HG03097 (cell line): ENCODE measurements at regions not wholly inside any gene's neighbourhood (a gene's known extent, or its start where the extent isn't known, plus 50 kb on each side); places are given as distances from the start of the nearest gene placed in this dataset.
"Not testable (repeated sequence)": the region's sequence is repeated elsewhere in the genome, so short reads cannot be mapped to it uniquely, and the experiment has no call there.

Source experiments
- ATAC-seq: cut with Tn5 transposase; IDR thresholded peaks from one replicate; pipeline ENCODE4 v1.9.1; 2021; ENCODE audit not compliant: unreplicated experiment, low FRiP score

DNA sequence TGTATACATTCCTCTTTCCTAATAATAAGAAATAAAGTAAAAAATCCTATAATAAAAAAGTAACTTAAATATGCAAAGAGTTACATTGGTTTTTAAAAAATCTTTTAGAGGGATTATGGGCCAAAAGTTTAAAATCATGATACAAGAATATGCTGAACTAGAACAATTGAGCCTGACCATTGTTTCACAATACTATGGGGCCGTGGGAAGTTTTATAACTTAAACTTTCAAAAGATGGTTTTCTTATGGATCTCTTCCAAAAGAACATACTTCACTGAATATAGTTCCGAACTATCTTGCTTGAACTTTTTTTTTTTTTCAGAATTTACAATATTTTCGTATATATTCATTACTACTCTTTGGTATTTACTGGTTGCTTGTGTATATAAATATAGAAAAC lies 97.6 kb downstream of the NFKBIZ start:
- no peak for ATAC-seq

- ATAC-seq = peak; percentile 82
Observed at GRCh38 chr3:101950510-101950909, 101.2 kb downstream of the NFKBIZ start.

- ATAC-seq = peak; percentile 19
Observed at GRCh38 chr3:101950985-101951733, 101.8 kb downstream of the NFKBIZ start.

GRCh38 chr3:101954361-101954760 lies 105.0 kb downstream of the NFKBIZ start:
- no peak for ATAC-seq

- ATAC-seq = no peak
Observed at GRCh38 chr3:101954936-101955335, 105.6 kb downstream of the NFKBIZ start.

- no peak for ATAC-seq
Observed at GRCh38 chr3:101962055-101962454, 112.7 kb downstream of the NFKBIZ start.

GRCh38 chr3:101963902-101964362 lies 114.6 kb downstream of the NFKBIZ start:
- ATAC-seq = no peak

GRCh38 chr3:101964861-101965260 lies 115.5 kb downstream of the NFKBIZ start:
- ATAC-seq = no peak

DNA sequence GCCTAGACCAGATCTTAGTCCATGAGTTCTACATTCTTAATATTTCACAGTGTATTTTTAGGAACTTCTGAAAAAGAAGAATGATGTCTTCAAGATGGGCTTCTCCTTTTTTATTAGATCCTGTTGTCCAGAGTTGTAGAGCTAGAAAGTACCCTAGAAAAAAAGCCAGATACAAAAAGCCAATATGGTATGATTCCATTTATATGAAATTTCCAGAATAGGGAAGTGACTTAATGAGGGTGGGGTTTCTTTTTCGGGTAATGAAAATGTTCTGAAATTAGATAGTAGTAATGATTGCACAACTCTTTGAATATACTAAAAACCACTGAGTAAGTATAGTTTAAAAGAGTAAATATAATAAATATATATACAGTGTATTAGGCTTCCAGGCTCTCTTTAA lies 116.9 kb downstream of the NFKBIZ start:
- no peak for ATAC-seq

DNA sequence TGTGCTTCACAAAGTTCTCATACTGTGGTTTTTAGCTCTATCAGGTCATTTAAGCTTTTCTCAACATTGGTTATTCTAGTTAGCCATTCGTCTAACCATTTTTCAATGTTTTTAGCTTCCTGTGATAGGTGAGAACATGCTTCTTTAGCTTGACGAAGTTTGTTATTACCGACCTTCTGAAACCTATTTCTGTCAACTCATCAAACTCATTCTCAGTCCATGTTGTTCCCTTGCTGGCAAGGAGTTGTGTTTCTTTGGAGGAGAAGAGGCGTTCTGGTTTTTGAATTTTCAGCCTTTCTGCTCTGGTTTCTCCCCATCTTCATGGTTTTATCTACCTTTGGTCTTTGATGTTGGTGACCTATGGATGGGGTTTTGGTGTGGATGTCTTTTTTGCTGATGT lies 120.9 kb downstream of the NFKBIZ start:
- no peak for ATAC-seq

- ATAC-seq = no peak
Observed at GRCh38 chr3:101970905-101971304, 121.6 kb downstream of the NFKBIZ start.

GRCh38 chr3:101972430-101973162 lies 123.3 kb downstream of the NFKBIZ start:
- ATAC-seq = no peak

DNA sequence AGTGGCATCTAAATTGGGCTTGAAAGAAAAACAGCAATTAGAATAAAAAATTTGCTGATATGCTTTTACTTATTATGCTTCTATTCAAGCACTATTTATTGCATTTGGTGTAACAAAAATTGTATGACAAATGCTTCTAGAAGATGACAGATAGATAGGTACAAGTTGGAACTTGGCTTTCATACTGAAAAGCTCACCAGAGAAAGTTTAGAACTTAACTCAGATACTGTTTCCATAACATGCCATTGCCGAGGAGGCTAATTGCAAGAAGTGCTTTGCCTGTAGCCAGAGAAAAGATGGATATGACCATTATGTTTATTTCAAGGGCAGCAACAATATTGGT lies 123.8 kb downstream of the NFKBIZ start:
- ATAC-seq = no peak

GRCh38 chr3:101975415-101975814 lies 126.1 kb downstream of the NFKBIZ start:
- ATAC-seq = not testable (repeated sequence)

DNA sequence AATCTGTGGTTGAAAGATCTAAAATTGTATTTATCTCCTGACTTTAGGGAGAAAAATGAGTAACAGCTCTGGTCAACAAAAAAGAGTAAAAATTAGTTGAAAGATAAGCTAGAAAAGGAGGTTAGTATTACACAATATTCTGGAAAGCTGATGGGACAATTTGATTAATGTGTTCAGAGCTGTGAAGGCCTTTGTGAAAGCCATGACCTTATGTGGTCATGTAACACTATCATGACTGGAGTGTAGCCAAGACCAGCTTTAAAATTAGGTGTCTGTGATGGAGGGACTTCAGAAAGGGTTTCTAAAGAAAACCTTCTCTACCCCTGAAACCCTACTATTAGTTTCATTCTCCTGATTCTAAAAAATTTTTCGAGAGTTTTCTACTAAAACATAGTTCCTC lies 127.2 kb downstream of the NFKBIZ start:
- ATAC-seq = peak; percentile 89

DNA sequence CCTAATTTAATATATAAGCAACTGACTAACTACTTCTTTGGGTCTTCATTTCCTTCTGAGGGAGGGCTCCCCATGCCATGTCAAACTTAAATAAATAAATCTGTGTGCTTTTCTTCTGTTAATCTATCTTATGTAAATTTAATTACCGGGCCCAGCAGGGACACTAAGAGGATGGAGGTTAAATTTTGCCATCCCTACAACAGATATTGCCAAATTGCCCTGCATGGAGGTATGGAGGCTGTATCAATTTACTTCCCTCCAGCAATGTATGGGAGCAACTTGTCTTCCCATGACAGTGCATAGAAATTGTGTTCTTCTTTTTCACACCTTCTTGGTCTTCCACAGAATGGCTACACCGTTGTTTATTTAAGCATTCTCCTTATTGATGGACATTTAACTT lies 129.0 kb downstream of the NFKBIZ start:
- ATAC-seq = no peak

DNA sequence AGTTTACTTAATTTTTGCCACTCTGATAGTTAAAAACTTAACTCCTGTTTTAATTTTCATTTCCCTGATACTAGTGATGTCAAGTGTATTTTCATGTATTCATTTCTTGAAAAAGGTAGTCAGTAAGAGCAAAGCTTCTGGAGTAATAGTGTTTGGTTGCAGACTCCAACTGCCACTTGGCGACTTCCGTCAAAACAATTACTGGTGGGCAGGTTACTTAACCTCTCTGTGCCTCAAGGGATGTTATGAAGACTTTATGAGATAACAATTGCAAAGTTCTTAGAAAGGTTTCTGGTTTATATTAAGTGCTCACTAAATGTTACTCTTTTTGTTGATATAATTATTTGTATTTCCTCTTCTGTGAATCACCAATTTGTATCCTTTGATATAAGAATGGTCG lies 129.7 kb downstream of the NFKBIZ start:
- no peak for ATAC-seq

DNA sequence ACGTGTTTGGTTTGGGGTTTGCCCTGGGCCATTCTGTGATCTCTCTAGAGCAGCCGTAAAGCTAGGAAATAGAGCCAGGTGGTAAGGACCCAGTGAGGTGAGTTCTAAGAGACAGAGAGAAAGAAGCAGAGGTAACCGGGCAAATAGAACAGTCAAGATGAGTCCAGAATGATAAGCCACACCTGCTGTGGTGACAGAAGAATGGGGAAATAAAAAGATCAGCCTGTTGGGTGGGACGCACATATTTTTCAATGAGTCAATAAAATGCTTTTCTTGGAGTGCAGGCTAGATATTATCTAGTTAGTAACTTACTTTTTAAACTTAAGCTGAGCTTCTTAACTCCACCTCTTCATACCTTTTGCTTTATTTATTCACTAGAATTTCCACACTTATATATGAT lies 135.0 kb downstream of the NFKBIZ start:
- ATAC-seq = no peak

DNA sequence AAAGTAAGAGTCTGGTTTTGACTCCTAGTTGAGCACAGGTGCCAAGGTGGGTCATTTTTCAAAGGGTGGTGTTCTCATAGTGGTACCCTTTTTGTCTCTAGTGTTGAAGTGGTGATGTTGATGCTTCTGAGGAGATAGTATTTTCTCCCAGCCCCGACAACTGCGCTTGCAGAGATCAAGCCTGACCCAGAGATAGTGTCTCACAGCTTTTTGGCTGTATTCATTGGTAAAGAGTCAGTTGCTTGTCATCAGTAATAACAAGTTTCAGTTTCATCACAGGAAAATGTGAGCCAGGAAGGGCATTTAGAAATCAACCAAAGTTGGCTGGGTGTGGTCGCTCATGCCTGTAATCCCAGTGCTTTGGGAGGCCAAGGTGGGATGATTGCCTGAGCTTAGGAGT lies 139.3 kb downstream of the NFKBIZ start:
- ATAC-seq = no peak

GRCh38 chr3:101989578-101990200 lies 140.4 kb downstream of the NFKBIZ start:
- no peak for ATAC-seq

GRCh38 chr3:101992863-101993262 lies 143.5 kb downstream of the NFKBIZ start:
- no peak for ATAC-seq

- no peak for ATAC-seq
Observed at GRCh38 chr3:101994386-101994785, 145.1 kb downstream of the NFKBIZ start.
